HL-60 (cell line): ENCODE measurements at regions not wholly inside any gene's neighbourhood (a gene's known extent, or its start where the extent isn't known, plus 50 kb on each side); places are given as distances from the start of the nearest gene placed in this dataset.

Experiments
- GABPA ChIP-seq: IDR thresholded peaks from 2 replicates; pipeline ENCODE4 v1.6.1; 2012; ENCODE audit warnings: low read depth
- POLR2AphosphoS5 ChIP-seq: IDR thresholded peaks from 2 replicates; pipeline ENCODE4 v1.6.1; 2012; ENCODE audit warnings: low read depth
- TF ChIP-seq, protein P1 (sequence below): IDR thresholded peaks from one replicate; pipeline ENCODE4 v1.5.1; 2011; ENCODE audit warnings: low read length, control low read depth, inconsistent platforms; ENCODE audit not compliant: insufficient read depth

DNA sequence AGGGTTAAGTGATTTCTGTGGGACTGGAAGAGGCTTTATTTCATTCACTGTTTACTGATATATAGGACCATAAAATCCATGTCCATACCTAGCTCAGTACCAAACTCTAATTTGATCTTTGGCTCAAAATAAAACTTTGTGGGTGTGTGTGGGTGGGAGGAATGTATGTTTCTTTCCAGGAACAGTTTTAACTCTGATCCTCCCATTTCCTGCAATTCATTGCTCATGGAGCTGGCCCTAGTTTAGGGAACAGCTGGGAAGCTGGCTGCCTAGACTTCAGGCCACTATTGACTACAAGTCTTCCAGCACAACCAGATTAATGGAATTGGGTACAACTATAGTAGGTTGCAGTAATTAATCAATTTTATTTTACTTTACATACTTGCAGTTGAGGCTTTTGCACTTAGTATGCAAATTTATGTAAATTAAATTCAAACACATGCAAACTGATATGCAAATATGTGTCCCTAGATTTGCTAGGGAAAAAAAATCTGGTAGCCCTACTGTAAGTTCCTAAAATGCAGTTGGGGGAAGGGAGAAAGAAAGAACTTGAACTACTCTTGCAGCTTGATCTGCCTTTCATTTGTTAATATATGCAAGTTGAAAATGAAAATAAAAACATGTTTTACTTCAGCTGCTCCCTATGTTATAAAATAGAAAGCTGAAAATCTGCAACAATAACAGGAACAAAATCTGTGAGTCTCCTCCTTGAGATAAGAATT, 1070.3 kb upstream of the CELF4 start:
- TF ChIP-seq POLR2AphosphoS5 (no peak), GABPA (no peak)
- TF ChIP-seq, protein P1, sequence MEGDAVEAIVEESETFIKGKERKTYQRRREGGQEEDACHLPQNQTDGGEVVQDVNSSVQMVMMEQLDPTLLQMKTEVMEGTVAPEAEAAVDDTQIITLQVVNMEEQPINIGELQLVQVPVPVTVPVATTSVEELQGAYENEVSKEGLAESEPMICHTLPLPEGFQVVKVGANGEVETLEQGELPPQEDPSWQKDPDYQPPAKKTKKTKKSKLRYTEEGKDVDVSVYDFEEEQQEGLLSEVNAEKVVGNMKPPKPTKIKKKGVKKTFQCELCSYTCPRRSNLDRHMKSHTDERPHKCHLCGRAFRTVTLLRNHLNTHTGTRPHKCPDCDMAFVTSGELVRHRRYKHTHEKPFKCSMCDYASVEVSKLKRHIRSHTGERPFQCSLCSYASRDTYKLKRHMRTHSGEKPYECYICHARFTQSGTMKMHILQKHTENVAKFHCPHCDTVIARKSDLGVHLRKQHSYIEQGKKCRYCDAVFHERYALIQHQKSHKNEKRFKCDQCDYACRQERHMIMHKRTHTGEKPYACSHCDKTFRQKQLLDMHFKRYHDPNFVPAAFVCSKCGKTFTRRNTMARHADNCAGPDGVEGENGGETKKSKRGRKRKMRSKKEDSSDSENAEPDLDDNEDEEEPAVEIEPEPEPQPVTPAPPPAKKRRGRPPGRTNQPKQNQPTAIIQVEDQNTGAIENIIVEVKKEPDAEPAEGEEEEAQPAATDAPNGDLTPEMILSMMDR = no peak
